Colon (tissue), 2 donors: ENCODE measurements at regions not wholly inside any gene's neighbourhood (a gene's known extent, or its start where the extent isn't known, plus 50 kb on each side); places are given as distances from the start of the nearest gene placed in this dataset.

Experiments used
- FAIRE-seq: peaks from 2 replicates; lab custom pipeline; 2012; peaks lifted over from hg19 to GRCh38; lab: Jason Lieb, UNC
- donor health status: control.
- donor health status: control.

DNA sequence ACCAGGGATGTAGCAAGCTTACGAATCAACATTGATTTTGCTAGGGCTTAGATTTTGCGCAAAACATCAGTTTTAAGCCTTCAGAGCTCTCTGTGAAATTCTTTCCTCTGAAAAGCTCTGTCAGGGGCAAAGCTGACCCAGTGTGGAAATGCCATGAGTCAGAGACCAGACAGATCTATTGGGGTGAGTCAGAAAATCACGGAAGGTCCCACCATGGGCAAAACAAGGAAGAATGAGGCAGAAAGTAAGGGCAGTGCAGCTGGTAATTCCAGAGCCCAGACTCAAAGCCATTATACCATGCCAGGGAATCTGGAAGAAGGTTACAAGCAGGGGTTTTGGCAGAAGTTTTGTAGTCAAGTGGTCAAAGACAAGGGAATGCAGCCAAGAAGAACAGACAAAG, 256.6 kb upstream of the CTAGE1 start:
- FAIRE-seq, result no peak

DNA sequence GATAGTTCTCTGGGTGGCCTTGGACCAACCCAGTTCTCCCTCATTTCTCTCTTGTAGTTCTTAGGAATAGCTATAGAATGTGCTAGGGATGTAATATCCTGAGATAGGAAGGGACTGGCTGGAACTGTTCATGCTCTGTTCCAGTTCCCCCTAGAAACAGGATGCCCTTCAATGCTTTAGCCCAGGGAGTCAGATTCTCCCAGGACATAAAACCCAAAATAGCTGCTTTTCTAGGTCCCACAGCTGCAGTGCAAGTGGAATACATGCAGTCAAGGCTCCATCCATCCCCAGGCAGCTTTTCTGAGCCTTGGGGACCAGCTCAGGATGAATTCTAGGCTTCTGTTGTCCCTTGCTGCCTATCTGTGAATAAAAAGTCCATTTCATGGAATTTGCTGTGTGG, 257.3 kb upstream of the CTAGE1 start:
- FAIRE-seq, result no peak

DNA sequence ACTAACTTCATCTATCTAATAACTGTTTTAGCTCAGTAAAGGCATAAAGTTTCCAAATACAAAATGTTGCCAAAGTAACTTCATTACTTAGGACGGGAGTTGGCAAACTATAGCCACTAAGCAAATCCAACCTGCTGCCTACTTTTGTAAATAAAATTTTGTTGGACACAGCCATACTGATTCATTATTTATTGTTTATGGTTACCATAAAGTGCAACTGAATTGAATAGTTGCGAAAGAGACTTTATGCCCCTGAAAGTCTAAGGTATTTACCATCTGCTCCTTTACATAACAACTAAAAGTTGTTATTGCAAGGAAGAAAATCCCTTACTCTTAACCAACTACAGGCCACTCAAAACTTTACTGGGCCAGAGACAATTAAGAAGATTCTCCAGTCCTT, 256.7 kb upstream of the RBBP8 start:
- FAIRE-seq, result peak; percentile 53

GRCh38 chr18:22678486-22678885, 254.6 kb upstream of the RBBP8 start:
- FAIRE-seq, result no peak

DNA sequence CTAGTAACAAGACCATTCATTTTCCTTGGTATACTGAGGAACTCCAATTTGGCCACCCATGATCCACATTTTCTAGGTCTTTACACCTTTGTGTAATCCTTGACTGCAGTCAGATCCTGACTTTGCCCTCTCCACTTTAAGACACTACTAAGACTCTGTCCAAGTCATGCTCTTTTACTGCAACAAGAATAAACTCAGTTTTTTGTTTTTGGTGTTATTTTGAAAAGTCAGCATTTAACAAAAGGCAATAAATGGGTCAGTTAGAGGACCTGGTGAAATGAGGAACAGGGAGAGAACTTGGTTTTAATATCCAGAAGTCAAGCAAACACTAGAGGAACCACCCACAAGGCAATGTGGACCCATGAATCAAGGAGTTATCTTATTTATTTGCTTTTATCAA, 252.2 kb upstream of the RBBP8 start:
- FAIRE-seq, result no peak

DNA sequence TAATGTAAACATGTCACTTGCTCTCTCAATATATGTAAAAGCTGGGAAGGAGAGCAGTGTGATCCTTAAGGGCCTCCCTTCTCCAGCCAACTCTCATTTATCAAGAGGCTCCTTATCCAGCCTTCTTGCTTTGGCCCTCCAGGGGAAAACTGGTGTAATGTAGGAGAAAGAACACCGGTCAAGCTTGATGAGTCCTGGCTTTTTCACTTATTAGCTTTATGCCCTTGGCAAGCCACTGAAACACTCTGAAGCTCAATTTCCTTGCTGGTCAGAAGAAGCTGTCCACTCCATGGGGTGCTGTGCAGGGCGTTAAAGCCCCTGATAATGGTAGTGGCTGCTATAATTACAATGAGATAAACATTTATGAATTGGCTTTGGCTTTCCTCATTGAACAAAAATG, 251.2 kb upstream of the RBBP8 start:
- FAIRE-seq, result no peak

- no peak for FAIRE-seq
These were observed 250.4 kb upstream of the RBBP8 start for GRCh38 chr18:22682720-22683119.

DNA sequence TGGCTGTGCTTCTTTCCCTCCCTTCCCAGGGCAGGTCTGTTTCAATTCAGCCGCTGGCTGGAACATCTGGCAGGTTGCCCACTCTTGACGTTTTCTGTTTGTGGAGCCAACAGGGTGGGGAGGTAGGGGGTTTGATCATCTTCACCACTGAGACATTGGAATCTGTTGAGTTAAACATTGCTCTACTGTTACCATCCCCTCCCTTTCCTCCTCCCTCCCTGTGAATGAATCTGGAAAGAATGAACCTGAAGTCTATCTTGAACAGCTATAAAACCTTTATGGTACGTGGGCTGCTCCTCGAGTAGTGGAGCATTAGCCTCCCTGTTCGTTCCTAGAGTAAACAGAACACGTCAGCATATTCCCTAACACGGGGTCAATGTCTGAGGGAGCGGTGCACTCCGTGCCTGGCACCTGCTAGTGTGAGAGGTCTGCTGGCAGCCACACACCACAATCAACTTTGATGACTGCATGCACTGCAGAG, 249.9 kb upstream of the RBBP8 start:
- peak; percentile 93 for FAIRE-seq

DNA sequence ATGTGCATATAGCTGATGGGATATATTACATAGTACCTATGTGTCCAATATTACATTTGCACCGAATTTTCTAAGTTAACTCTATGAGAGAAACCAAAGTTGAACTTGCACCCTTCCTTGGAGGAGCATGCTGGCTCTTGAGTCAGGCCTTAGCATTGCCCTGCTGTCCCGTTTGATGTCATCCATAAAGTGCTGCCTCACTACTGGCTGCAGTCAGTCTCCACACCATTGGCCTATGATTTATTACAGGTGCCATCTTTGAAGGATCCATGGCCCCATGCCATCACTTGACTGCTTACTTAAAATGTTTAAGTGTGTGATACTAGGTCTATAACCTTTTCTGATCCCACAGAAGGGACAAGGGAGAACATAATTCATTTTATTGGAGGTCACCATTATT, 249.3 kb upstream of the RBBP8 start:
- no peak for FAIRE-seq

DNA sequence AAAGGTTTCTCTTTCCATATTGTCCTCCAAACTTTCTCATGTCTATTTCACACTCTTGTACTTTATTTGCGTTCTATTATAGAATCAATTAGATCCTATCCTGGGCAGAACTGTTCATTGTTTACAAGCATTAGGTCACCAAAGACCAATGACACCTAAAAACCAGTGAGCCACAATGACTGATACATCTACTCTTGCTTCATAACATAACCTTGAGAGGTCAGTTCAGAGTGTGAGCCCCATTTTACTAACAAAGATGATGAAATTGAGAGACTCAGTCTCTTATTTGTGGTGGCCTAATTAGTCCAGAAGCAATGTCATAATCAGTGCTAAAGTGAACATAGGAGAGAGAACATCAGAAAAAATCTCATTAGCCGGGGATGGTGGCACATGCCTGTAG, 248.9 kb upstream of the RBBP8 start:
- no peak for FAIRE-seq

GRCh38 chr18:22685788-22686187, 247.3 kb upstream of the RBBP8 start:
- no peak for FAIRE-seq

DNA sequence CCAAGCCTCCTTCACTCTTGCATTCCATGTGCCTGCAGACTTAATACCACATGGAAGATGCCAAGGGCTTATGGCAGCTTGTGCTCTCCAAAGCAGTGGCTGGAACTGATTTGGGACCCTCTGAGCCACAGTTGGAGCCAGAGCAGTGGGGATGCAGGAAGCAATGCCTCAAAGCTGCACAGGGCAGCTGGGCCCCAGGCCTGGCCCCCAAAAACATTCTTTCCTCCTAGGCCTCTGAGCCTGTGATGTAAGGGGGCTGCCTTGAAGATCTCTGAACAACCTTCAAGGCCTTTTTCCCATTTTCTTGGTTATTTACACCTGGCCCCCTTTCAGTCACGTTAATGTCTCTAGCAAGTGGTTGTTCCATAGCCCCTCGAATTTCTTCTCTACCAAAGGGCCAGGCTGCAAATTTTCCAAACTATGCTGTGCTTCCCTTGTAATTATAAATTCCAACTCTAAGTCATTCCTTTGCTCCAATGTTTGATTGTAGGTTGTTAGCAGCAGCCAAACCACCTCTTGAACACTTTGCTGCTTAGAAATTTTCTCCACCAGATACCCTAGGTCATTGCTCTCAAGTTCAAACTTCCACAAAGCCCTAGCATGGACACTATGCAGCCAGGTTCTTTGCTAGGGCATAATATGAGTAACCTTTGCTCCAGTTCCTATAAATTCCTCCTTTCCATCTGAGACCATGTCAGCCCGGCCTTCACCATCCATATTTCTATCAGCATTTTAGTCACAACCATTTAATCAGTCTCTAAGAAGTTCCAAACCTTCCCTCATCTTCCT, 245.0 kb upstream of the RBBP8 start:
- no peak for FAIRE-seq

DNA sequence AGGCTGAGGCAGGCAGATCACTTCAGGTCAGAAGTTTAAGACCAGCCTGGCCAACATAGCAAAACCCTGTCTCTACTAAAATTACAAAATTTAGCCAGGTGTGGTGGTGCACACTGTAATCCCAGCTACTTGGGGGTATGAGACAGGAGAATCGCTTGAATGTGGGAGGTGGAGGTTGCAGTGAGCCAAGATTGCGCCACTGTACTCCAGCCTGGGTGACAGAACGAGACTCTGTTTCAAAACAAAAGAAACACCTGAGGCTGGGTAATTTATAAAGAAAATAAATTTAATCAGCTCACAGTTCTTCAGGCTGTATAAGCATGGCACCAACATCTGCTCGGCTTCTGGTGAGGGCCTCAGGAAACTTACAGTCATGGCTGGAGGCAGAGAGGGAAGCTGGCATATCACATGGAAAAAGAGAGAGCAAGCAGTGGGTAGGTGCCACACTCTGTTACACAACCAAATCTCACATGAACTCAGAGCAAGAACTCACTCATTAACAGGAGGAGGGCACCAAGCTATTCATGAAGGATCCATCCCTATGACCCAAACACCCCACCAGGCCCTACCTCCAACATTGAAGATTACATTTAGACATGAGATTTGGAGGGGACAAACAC, 244.1 kb upstream of the RBBP8 start:
- FAIRE-seq, result no peak

GRCh38 chr18:22689712-22690111, 243.4 kb upstream of the RBBP8 start:
- no peak for FAIRE-seq

GRCh38 chr18:22690556-22690955, 242.6 kb upstream of the RBBP8 start:
- no peak for FAIRE-seq

DNA sequence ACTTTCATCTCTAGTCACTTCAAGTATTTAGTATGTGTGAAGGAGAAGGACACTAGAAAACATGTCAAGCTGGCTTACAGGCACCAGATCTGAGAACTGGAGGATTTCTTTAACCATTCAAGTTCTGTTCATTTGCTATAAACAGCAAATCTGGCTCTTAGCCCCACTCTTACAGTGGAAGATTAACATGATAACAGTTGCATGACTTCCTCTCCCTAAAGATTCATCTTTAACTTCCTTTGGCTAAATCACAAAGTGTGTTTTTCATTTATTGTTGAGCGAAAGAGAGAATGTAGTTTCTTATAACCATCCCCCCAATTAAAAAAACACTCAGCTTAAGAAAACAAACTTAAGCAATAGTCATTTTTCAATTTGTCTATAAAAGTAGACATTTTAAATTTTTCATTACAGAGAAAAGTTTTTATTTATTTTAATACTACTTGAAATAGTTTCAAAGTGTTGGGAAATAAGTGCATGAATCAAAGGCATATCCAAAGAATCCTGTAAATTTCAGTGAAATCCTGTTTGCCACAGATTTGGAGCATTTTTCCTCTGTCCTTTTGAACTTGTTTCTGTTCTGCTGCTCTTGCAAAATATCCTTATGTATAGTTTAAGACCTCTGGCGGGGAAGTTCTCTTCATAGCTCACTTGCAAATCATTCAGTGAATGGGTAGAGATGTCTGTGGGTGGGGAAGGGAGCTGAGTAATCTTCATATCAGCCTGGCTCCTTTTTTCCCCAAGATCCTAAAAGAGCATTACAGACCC, 241.0 kb upstream of the RBBP8 start:
- no peak for FAIRE-seq

GRCh38 chr18:22694954-22695353, 238.2 kb upstream of the RBBP8 start:
- FAIRE-seq, result no peak

DNA sequence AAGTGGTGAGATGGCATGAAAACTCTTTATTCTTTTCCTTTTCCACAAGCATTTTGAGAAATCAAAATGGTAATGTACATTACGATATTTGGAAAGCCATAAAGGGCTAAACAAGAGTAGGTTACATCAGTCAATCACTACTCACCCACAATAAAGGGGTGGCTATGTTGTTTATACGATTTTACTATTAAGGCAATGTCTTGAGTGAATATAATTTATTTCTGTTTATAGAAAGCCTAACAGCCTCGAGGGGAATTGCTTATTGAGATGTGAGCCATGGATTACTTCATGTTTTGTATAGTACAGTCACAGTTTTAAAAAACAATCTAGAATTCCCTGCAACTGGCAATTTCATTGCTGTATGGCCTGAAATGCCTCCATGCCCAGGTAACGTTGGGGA, 237.5 kb upstream of the RBBP8 start:
- no peak for FAIRE-seq

DNA sequence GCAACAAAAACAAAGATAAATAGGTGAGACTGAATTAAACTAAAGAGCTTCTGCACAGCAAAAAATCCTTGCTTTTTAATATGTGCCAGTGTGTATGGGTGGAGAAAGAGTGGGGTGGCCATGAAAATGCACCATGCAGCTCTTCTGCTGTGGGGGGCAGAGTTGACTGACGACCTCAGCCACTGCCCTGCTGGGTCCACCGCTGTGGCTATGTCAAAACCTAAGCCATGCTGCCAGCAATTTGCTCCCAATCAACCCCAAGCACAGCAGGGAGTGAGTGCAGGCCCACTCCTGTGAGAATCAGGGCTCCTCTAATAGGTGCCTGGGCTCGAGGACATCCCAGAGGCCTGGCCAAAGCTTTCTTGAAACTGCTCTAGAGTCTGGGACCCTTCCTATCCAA, 235.6 kb upstream of the RBBP8 start:
- no peak for FAIRE-seq

- FAIRE-seq, result no peak
These were observed 234.4 kb upstream of the RBBP8 start for GRCh38 chr18:22698711-22699110.

DNA sequence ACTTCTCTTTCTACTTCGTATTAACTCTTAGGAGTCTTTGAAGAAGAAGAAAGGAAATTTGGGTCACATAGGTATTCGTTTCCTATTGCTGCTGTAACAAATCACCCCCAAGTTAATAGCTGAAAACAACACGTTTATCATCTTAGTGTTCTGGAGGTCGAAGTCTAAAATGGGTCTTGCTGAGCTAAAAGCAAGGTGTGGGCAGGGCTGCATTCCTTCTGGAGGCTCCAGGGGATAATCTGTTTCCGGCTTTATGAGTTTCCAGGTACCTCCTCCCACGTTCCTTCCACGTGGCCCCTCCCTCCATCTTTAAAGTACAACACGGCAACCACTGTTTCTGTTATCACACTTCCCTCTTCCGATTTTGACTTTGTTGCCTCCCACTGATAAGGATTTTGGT, 233.5 kb upstream of the RBBP8 start:
- FAIRE-seq, result no peak

DNA sequence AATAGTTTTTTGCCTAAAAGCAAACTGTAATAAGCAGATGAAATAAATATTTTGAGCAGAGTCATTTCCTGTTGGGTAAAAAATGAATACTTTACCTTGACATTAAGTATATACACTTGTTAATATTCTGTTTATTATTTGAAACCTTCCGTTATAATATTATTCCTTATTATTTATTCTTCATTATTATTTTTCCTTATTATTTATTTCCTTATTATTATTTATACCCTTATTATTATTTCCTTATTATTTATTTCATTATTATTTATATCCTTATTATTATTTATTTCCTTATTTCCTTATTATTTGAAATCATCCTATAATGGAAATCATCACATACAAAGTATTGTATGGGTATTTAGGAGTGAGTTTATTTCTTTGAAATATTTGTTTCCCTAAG, 232.2 kb upstream of the RBBP8 start:
- peak; percentile 80 for FAIRE-seq

GRCh38 chr18:22701326-22701725, 231.8 kb upstream of the RBBP8 start:
- FAIRE-seq, result no peak
